GM20431 (cell line): ENCODE measurements at regions not wholly inside any gene's neighbourhood (a gene's known extent, or its start where the extent isn't known, plus 50 kb on each side); places are given as distances from the start of the nearest gene placed in this dataset.

Source experiments
- in situ Hi-C: fragments of 300-500 bp; cut with MseI, MboI; formaldehyde crosslinking; loops from one replicate; pipeline ENCODE4 v1.15.0; 2020; ENCODE audit warnings: low sequenced_read_pairs; ENCODE audit not compliant: unreplicated experiment

- in situ Hi-C loops = no loop called here
These were observed 96.9 kb downstream of the SYNE3 start for GRCh38 chr14:95419569-95419968.

- in situ Hi-C loops = no loop called here
These were observed 97.6 kb downstream of the SYNE3 start for GRCh38 chr14:95418858-95419257.

GRCh38 chr14:95417492-95417891 is 97.8 kb upstream of the CLMN start:
- in situ Hi-C loops = no loop called here

GRCh38 chr14:95415993-95416392 is 96.3 kb upstream of the CLMN start:
- in situ Hi-C loops = no loop called here

GRCh38 chr14:95413289-95414215 is 93.8 kb upstream of the CLMN start:
- in situ Hi-C loops = no loop called here

GRCh38 chr14:95410838-95411237 is 91.1 kb upstream of the CLMN start:
- in situ Hi-C loops = no loop called here

- in situ Hi-C loops = no loop called here
These were observed 90.0 kb upstream of the CLMN start for GRCh38 chr14:95409477-95410272.

GRCh38 chr14:95408731-95409476 is 89.2 kb upstream of the CLMN start:
- in situ Hi-C loops = no loop called here

- in situ Hi-C loops = no loop called here
These were observed 87.6 kb upstream of the CLMN start for GRCh38 chr14:95407354-95407753.

- in situ Hi-C loops = no loop called here
These were observed 87.1 kb upstream of the CLMN start for GRCh38 chr14:95406756-95407277.

GRCh38 chr14:95404583-95404982 is 84.9 kb upstream of the CLMN start:
- in situ Hi-C loops = no loop called here

GRCh38 chr14:95402578-95402977 is 82.9 kb upstream of the CLMN start:
- in situ Hi-C loops = no loop called here

- in situ Hi-C loops = no loop called here
These were observed 82.5 kb upstream of the CLMN start for GRCh38 chr14:95402176-95402575.

GRCh38 chr14:95398630-95399547 is 79.2 kb upstream of the CLMN start:
- in situ Hi-C loops = no loop called here

- in situ Hi-C loops = no loop called here
These were observed 77.6 kb upstream of the CLMN start for GRCh38 chr14:95397325-95397724.

- in situ Hi-C loops = no loop called here
These were observed 76.5 kb upstream of the CLMN start for GRCh38 chr14:95396221-95396620.

GRCh38 chr14:95395098-95395737 is 75.5 kb upstream of the CLMN start:
- in situ Hi-C loops = no loop called here

GRCh38 chr14:95394297-95395097 is 74.8 kb upstream of the CLMN start:
- in situ Hi-C loops = no loop called here
